ENCODE measurements at regions not wholly inside any gene's neighbourhood (a gene's known extent, or its start where the extent isn't known, plus 50 kb on each side); places are given as distances from the start of the nearest gene placed in this dataset.
"Not testable (repeated sequence)": the region's sequence is repeated elsewhere in the genome, so short reads cannot be mapped to it uniquely, and the experiment has no call there.

- H3K27ac ChIP-seq (ENCODE audit: low read depth in 1 of 2, low read length in 2 of 2): no peak overlapping the region
- ATAC-seq (ENCODE audit: poor library complexity): no peak
- no peaks in the 10 kb centered on the region for H3K9me3 ChIP-seq (ENCODE audit: control insufficient read depth in 1 of 2, insufficient read depth in 1 of 2, low read length in 2 of 2)
- H3K4me3 ChIP-seq (ENCODE audit: low read length): no peak overlapping the region
- ChIA-PET CTCF (no interaction called here), POLR2A (no interaction called here)
- no peaks in the 10 kb centered on the region for H3K27me3 ChIP-seq (ENCODE audit: control insufficient read depth in 1 of 2, insufficient read depth in 2 of 2, low read length in 2 of 2)
- TF ChIP-seq CTCF (IDR thresholded peaks at IDR 0.05): no peak
- H3K27me3 Mint-ChIP-seq: peaks cover 5% of the 10 kb centered on the region
- intact Hi-C loops (cut with DNase I, micrococcal nuclease): no loop called here
- no peaks in the 10 kb centered on the region for H3K4me1 ChIP-seq (ENCODE audit: insufficient read depth, low read length)
- no peaks in the 10 kb centered on the region for H3K9me3 Mint-ChIP-seq
- no peaks in the 10 kb centered on the region for H3K4me1 Mint-ChIP-seq (ENCODE audit: low read depth)
- H3K27ac Mint-ChIP-seq: no peak overlapping the region
- H3K36me3 Mint-ChIP-seq (ENCODE audit: low read depth): no peaks in the 10 kb centered on the region
- H3K4me3 Mint-ChIP-seq: no peak overlapping the region
- DNase-seq: no peak
- H3K36me3 ChIP-seq (ENCODE audit: insufficient read depth, low read length): no peaks in the 10 kb centered on the region
Measured at GRCh38 chr10:17523917-17524316, 69.5 kb upstream of the ST8SIA6 start.

GRCh38 chr10:17523246-17523753 is 68.9 kb upstream of the ST8SIA6 start:
- no peaks in the 10 kb centered on the region for H3K9me3 Mint-ChIP-seq
- ChIA-PET POLR2A (no interaction called here), CTCF (no interaction called here)
- no peak overlapping the region for H3K27ac Mint-ChIP-seq
- Histone ChIP-seq H3K4me3 (ENCODE audit: low read length) (no peak overlapping the region), H3K27me3 (ENCODE audit: control insufficient read depth in 1 of 2, insufficient read depth in 2 of 2, low read length in 2 of 2) (no peaks in the 10 kb centered on the region), H3K9me3 (ENCODE audit: control insufficient read depth in 1 of 2, insufficient read depth in 1 of 2, low read length in 2 of 2) (no peaks in the 10 kb centered on the region), H3K27ac (ENCODE audit: low read depth in 1 of 2, low read length in 2 of 2) (no peak overlapping the region), H3K36me3 (ENCODE audit: insufficient read depth, low read length) (no peaks in the 10 kb centered on the region), H3K4me1 (ENCODE audit: insufficient read depth, low read length) (no peaks in the 10 kb centered on the region)
- TF ChIP-seq CTCF (IDR thresholded peaks at IDR 0.05): no peak
- ATAC-seq (ENCODE audit: poor library complexity) (no peak), DNase-seq (no peak)
- no peak overlapping the region for H3K4me3 Mint-ChIP-seq
- intact Hi-C loops (cut with DNase I, micrococcal nuclease): no loop called here
- peaks cover 5% of the 10 kb centered on the region for H3K27me3 Mint-ChIP-seq
- H3K36me3 Mint-ChIP-seq (ENCODE audit: low read depth): no peaks in the 10 kb centered on the region
- H3K4me1 Mint-ChIP-seq (ENCODE audit: low read depth): no peaks in the 10 kb centered on the region

- H3K27ac Mint-ChIP-seq; H3K36me3 ChIP-seq (ENCODE audit: insufficient read depth, low read length); H3K9me3 ChIP-seq (ENCODE audit: control insufficient read depth in 1 of 2, insufficient read depth in 1 of 2, low read length in 2 of 2); H3K27ac ChIP-seq (ENCODE audit: low read depth in 1 of 2, low read length in 2 of 2); POLR2A ChIA-PET; H3K4me3 ChIP-seq (ENCODE audit: low read length); intact Hi-C loops (cut with DNase I, micrococcal nuclease); H3K36me3 Mint-ChIP-seq (ENCODE audit: low read depth); CTCF ChIA-PET; H3K27me3 ChIP-seq (ENCODE audit: control insufficient read depth in 1 of 2, insufficient read depth in 2 of 2, low read length in 2 of 2); DNase-seq; H3K9me3 Mint-ChIP-seq; ATAC-seq (ENCODE audit: poor library complexity); H3K4me1 Mint-ChIP-seq (ENCODE audit: low read depth); H3K4me3 Mint-ChIP-seq; H3K27me3 Mint-ChIP-seq; H3K4me1 ChIP-seq (ENCODE audit: insufficient read depth, low read length): not testable (repeated sequence)
Measured at GRCh38 chr10:17522269-17522668, 67.9 kb upstream of the ST8SIA6 start.

DNA sequence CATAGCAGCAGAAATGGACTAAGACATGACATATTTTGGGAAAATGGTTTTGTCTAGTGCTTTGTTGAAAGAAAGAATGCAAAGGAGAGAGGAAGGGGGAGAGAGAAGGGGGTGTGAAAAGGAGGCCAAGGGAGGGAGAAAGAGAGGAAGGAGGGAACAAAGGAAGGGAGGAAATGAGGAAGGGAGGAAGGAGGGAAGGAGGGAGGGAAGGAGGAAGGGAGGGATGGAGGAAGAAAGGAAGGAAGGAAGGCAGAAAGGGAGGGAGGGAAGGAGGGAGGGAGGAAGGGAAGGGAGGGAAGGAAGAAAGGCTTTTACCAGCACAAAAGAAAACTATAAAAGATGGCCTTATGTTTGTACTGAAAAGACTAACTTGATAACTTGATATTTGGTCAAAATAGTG is 65.1 kb upstream of the ST8SIA6 start:
- TF ChIP-seq CTCF (IDR thresholded peaks at IDR 0.05): no peak
- intact Hi-C loops (cut with DNase I, micrococcal nuclease): no loop called here
- H3K27me3 ChIP-seq (ENCODE audit: control insufficient read depth in 1 of 2, insufficient read depth in 2 of 2, low read length in 2 of 2): no peaks in the 10 kb centered on the region
- Mint-ChIP-seq H3K27ac (no peak overlapping the region), H3K36me3 (ENCODE audit: low read depth) (no peaks in the 10 kb centered on the region), H3K9me3 (no peaks in the 10 kb centered on the region), H3K4me1 (ENCODE audit: low read depth) (no peaks in the 10 kb centered on the region), H3K4me3 (no peak overlapping the region), H3K27me3 (no peaks in the 10 kb centered on the region)
- no peak overlapping the region for H3K4me3 ChIP-seq (ENCODE audit: low read length)
- CTCF ChIA-PET: no interaction called here
- H3K36me3 ChIP-seq (ENCODE audit: insufficient read depth, low read length): no peaks in the 10 kb centered on the region
- DNase-seq (no peak), ATAC-seq (ENCODE audit: poor library complexity) (no peak)
- POLR2A ChIA-PET: no interaction called here
- no peak overlapping the region for H3K27ac ChIP-seq (ENCODE audit: low read depth in 1 of 2, low read length in 2 of 2)
- H3K9me3 ChIP-seq (ENCODE audit: control insufficient read depth in 1 of 2, insufficient read depth in 1 of 2, low read length in 2 of 2): peaks cover 0 to 5% of the 10 kb centered on the region in 2 experiments
- no peaks in the 10 kb centered on the region for H3K4me1 ChIP-seq (ENCODE audit: insufficient read depth, low read length)

All from CD4-positive, alpha-beta T cell (primary cell).